HepG2 (cell line): ENCODE measurements at regions not wholly inside any gene's neighbourhood (a gene's known extent, or its start where the extent isn't known, plus 50 kb on each side); places are given as distances from the start of the nearest gene placed in this dataset.
"Not testable (repeated sequence)": the region's sequence is repeated elsewhere in the genome, so short reads cannot be mapped to it uniquely, and the experiment has no call there.

Experiments
- ATAC-seq: fragments of 200-7000 bp; cut with Tn5 transposase; 3 replicates; pipeline ENCODE4 v1.9.1; 2020; ENCODE audit warnings: mild to moderate bottlenecking, moderate library complexity
- BruUV-seq: library from RNA; stranded (reverse); fragments of 400-500 nt; replicated peaks from 2 replicates; lab custom pipeline; 2021; lab: Mats Ljungman, UMichigan
- CTCF ChIA-PET: fragments of 300-600 bp; formaldehyde crosslinking; extraction: SDS; loops from one replicate; lab custom pipeline; 2021; ENCODE audit warnings: low total read pairs, inconsistent platforms, low intra/inter-chr PET ratio; lab: Yijun Ruan, JAX
- POLR2A ChIA-PET: fragments of 350-600 bp; sonication (Branson Sonifier 250); formaldehyde crosslinking; loops from one replicate; lab custom pipeline; 2020; ENCODE audit warnings: antibody characterized with exemption, inconsistent platforms; lab: Yijun Ruan, JAX
- DNase-seq: peaks from one replicate; pipeline ENCODE4 v3.0.0-alpha.2; 2015; ENCODE audit warnings: low spot score
- FAIRE-seq: peaks from 3 replicates; lab custom pipeline; 2011; peaks lifted over from hg19 to GRCh38; lab: Jason Lieb, UNC
- H2AFZ ChIP-seq: one replicate; pipeline ENCODE4 v1.6.1; 2011; ENCODE audit warnings: low read length, inconsistent platforms
- H3K27ac ChIP-seq: fragments of 300-600 bp; 3 replicates; pipeline ENCODE4 v1.8.0; 2011; ENCODE audit warnings: mixed run types, mild to moderate bottlenecking, mixed read lengths, low read length, inconsistent platforms; ENCODE audit not compliant: insufficient read depth; ENCODE audit errors: extremely low read length
- H3K27me3 ChIP-seq, 2 experiments: fragments of 200-600 bp in 1 of 2; 2 replicates in 1 of 2; 3 replicates in 1 of 2; pipeline versions ENCODE4 v1.6.0 to v1.8.0; 2011; ENCODE audit warnings: low read length in 2 of 2, mild to moderate bottlenecking in 2 of 2, moderate library complexity in 2 of 2, inconsistent platforms in 1 of 2; ENCODE audit not compliant: insufficient read depth in 2 of 2, control insufficient read depth in 1 of 2
- H3K36me3 ChIP-seq, 2 experiments: fragments of 200-600 bp in 1 of 2; replicated peaks in 1 of 2; 2 replicates in 1 of 2; 3 replicates in 1 of 2; pipeline versions ENCODE4 v1.5.1 to v1.8.0; 2011; ENCODE audit warnings: low read length in 2 of 2, inconsistent platforms in 1 of 2; ENCODE audit not compliant: insufficient read depth in 2 of 2, control insufficient read depth in 1 of 2
- H3K4me1 ChIP-seq: 2 replicates; pipeline ENCODE4 v1.5.1; 2012; ENCODE audit warnings: low read length, inconsistent platforms; ENCODE audit not compliant: insufficient read depth
- H3K4me2 ChIP-seq: 2 replicates; pipeline ENCODE4 v1.6.0; 2011; ENCODE audit warnings: low read depth, low read length, inconsistent platforms
- H3K4me3 ChIP-seq, 3 experiments: fragments of 200-600 bp in 1 of 3; sonication (generic), shearing (Covaris generic) in 1 of 3; replicated peaks in 1 of 3; 2 replicates each; pipeline ENCODE4 v1.5.1; 2011 to 2016; ENCODE audit warnings: low read length in 3 of 3, inconsistent platforms in 2 of 3, low read depth in 2 of 3, mild to moderate bottlenecking in 2 of 3, control low read depth in 1 of 3, mixed read lengths in 1 of 3; ENCODE audit not compliant: insufficient read depth in 1 of 3
- H3K79me2 ChIP-seq: one replicate; pipeline ENCODE4 v1.6.1; 2011; ENCODE audit warnings: low read length, inconsistent platforms; ENCODE audit not compliant: insufficient read depth
- H3K9ac ChIP-seq: 2 replicates; pipeline ENCODE4 v1.6.0; 2011; ENCODE audit warnings: mild to moderate bottlenecking, low read depth, low read length, inconsistent platforms; ENCODE audit not compliant: insufficient read depth
- H3K9me3 ChIP-seq: 2 replicates; pipeline ENCODE4 v1.5.1; 2012; ENCODE audit warnings: mild to moderate bottlenecking, low read length
- H4K20me1 ChIP-seq: 2 replicates; pipeline ENCODE4 v1.6.0; 2011; ENCODE audit warnings: inconsistent platforms, mild to moderate bottlenecking, low read length, moderate library complexity; ENCODE audit not compliant: insufficient read depth
- BCL6 ChIP-seq: IDR thresholded peaks from 2 replicates; pipeline ENCODE4 v1.6.1; 2016; ENCODE audit warnings: missing genetic modification reagents, missing compliant biosample characterization
- FOXO4 ChIP-seq: sonication (generic); formaldehyde crosslinking; conservative IDR thresholded peaks from 2 replicates; pipeline ENCODE4 v1.8.1; 2023; ENCODE audit warnings: missing genetic modification reagents
- NR2F6 ChIP-seq, 2 experiments: IDR thresholded peaks; 2 replicates each; pipeline ENCODE4 v1.6.1; 2016; ENCODE audit warnings: antibody characterized with exemption in 1 of 2, mild to moderate bottlenecking in 1 of 2
- WGBS: methylation state at CpG from one replicate; pipeline ENCODE4 v1.1.6; 2017; ENCODE audit warnings: low lambda C conversion rate; 5-methylcytosine and 5-hydroxymethylcytosine counted together
- in situ Hi-C: cut with HindIII; loops from 2 replicates; pipeline ENCODE4 v1.10.0; 2017; ENCODE audit warnings: low pct_unique_long_range_greater_than_20kb; ENCODE audit not compliant: extremely low pct_ligation_motif_present
- intact Hi-C: fragments of 100-400 bp; cut with micrococcal nuclease; formaldehyde crosslinking; loops from one replicate; pipeline ENCODE4 v1.10.0; 2022; ENCODE audit not compliant: unreplicated experiment

GRCh38 chr17:72471296-72471695, 350.5 kb downstream of the SOX9 start (continued):
- TF ChIP-seq BCL6 (CRISPR knock-in tag) = no peak

GRCh38 chr17:72472106-72472505, 351.3 kb downstream of the SOX9 start:
- H3K27ac ChIP-seq = no peak overlapping the region
- BruUV-seq = no TSS peak
- no peak for FAIRE-seq

GRCh38 chr17:72472853-72473390, 352.1 kb downstream of the SOX9 start:
- 95% methylated on average over 4 of the region's 4 CpGs for WGBS
- ATAC-seq, CTCF ChIA-PET, DNase-seq, intact Hi-C loops, H2AFZ ChIP-seq, H3K4me3 ChIP-seq, H3K36me3 ChIP-seq, H3K9me3 ChIP-seq, BruUV-seq, POLR2A ChIA-PET, H3K27me3 ChIP-seq, H3K27ac ChIP-seq, H4K20me1 ChIP-seq, in situ Hi-C loops, H3K9ac ChIP-seq, H3K4me2 ChIP-seq: not testable (repeated sequence)
- FAIRE-seq = peak; percentile 46
- Histone ChIP-seq H3K79me2 (peaks cover 91% of the 10 kb centered on the region), H3K4me1 (peaks cover 87% of the 10 kb centered on the region)

More at GRCh38 chr17:72472106-72472505, 351.3 kb downstream of the SOX9 start:
- ATAC-seq = no peak
- POLR2A ChIA-PET = interaction anchor here (1.2 kb wide), 1 partner anchor 351 kb away, joined by 3 read pairs; the partner anchor contains the start of gene SOX9
- no peak for TF ChIP-seq FOXO4 (CRISPR knock-in tag)
- TF ChIP-seq NR2F6 (IDR thresholded peaks at IDR 0.05) = no peak
- TF ChIP-seq NR2F6 (CRISPR knock-in tag; IDR thresholded peaks at IDR 0.05) = no peak
- Histone ChIP-seq H3K4me3 (no peak overlapping the region), H3K79me2 (peaks cover 91% of the 10 kb centered on the region), H3K36me3 (peaks cover 0 to 2% of the 10 kb centered on the region in 2 experiments; a peak in 3 of 5 replicates), H3K9ac (no peak overlapping the region), H3K27me3 (no peaks in the 10 kb centered on the region), H2AFZ (no peak overlapping the region), H3K4me1 (peaks cover 87% of the 10 kb centered on the region), H3K9me3 (no peaks in the 10 kb centered on the region), H3K4me2 (no peak overlapping the region), H4K20me1 (no peaks in the 10 kb centered on the region)
- in situ Hi-C loops (no loop called here), intact Hi-C loops (no loop called here)
- no peak for DNase-seq
- CTCF ChIA-PET = no interaction called here
- WGBS = 96% methylated on average over 3 of the region's 3 CpGs
